Ishikawa (cell line): ENCODE measurements at regions not wholly inside any gene's neighbourhood (a gene's known extent, or its start where the extent isn't known, plus 50 kb on each side); places are given as distances from the start of the nearest gene placed in this dataset.

Source experiments
- CREB1 ChIP-seq: IDR thresholded peaks from 2 replicates; pipeline ENCODE4 v1.6.1; 2012; ENCODE audit warnings: low read depth
- EGR1 ChIP-seq: IDR thresholded peaks from 2 replicates; pipeline ENCODE4 v1.6.1; 2012
- MAX ChIP-seq: IDR thresholded peaks from 2 replicates; pipeline ENCODE4 v1.6.1; 2012
- YY1 ChIP-seq: IDR thresholded peaks from 2 replicates; pipeline ENCODE4 v1.6.1; 2012; ENCODE audit warnings: low read depth
- TF ChIP-seq, protein P1 (sequence below): IDR thresholded peaks from 2 replicates; pipeline ENCODE4 v1.6.1; 2012

- TF ChIP-seq, protein P1, sequence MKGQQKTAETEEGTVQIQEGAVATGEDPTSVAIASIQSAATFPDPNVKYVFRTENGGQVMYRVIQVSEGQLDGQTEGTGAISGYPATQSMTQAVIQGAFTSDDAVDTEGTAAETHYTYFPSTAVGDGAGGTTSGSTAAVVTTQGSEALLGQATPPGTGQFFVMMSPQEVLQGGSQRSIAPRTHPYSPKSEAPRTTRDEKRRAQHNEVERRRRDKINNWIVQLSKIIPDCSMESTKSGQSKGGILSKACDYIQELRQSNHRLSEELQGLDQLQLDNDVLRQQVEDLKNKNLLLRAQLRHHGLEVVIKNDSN = no peak
- TF ChIP-seq MAX (no peak), EGR1 (no peak), YY1 (no peak), CREB1 (no peak)
These were observed 1015.9 kb downstream of the REEP3 start for GRCh38 chr10:64537112-64537511.
